ENCODE measurements at regions not wholly inside any gene's neighbourhood (a gene's known extent, or its start where the extent isn't known, plus 50 kb on each side); places are given as distances from the start of the nearest gene placed in this dataset.

- Histone ChIP-seq H2AFZ (ENCODE audit: insufficient read depth, low read depth, low read length, poor library complexity, severe bottlenecking) (no peak overlapping the region), H3K4me2 (replicated peaks; ENCODE audit: extremely low read depth, low read length, poor library complexity, severe bottlenecking) (no peak overlapping the region), H3K9ac (ENCODE audit: insufficient read depth, low read length, poor library complexity, severe bottlenecking) (no peak overlapping the region), H3K4me3 (replicated peaks in 1 of 3; ENCODE audit: low read depth in 2 of 3, low read length in 3 of 3) (no peak overlapping the region), H3K79me2 (ENCODE audit: insufficient read depth, low read length) (no peaks in the 10 kb centered on the region), H3K4me1 (ENCODE audit: control insufficient read depth in 1 of 2, insufficient read depth in 2 of 2, low read length in 2 of 2) (no peaks in the 10 kb centered on the region), H3K27me3 (ENCODE audit: control insufficient read depth in 2 of 2, insufficient read depth in 2 of 2, low read length in 2 of 2) (no peaks in the 10 kb centered on the region), H3K9me3 (replicated peaks in 1 of 2; ENCODE audit: control insufficient read depth in 1 of 2, insufficient read depth in 1 of 2, low read length in 2 of 2) (no peaks in the 10 kb centered on the region), H4K20me1 (ENCODE audit: insufficient read depth, low read length) (no peaks in the 10 kb centered on the region), H3K27ac (ENCODE audit: low read depth in 1 of 2, low read length in 2 of 2) (no peak overlapping the region), H3K36me3 (replicated peaks in 1 of 2; ENCODE audit: control insufficient read depth in 1 of 2, insufficient read depth in 2 of 2, low read length in 2 of 2) (no peaks in the 10 kb centered on the region)
- Mint-ChIP-seq H3K4me1 (no peaks in the 10 kb centered on the region), H3K27me3 (ENCODE audit: low read depth in 3 of 3) (no peaks in the 10 kb centered on the region), H3K4me3 (no peak overlapping the region), H3K9me3 (peaks cover 0 to 4% (median 0%) of the 10 kb centered on the region in 7 donors), H3K36me3 (no peaks in the 10 kb centered on the region), H3K27ac (no peak overlapping the region)
- intact Hi-C loops (cut with micrococcal nuclease), result no loop called here
- DNase-seq, result no peak
- WGBS (ENCODE audit: insufficient coverage), result no CpG with 5 or more reads among the region's 9 CpGs
- TF ChIP-seq, protein P1, sequence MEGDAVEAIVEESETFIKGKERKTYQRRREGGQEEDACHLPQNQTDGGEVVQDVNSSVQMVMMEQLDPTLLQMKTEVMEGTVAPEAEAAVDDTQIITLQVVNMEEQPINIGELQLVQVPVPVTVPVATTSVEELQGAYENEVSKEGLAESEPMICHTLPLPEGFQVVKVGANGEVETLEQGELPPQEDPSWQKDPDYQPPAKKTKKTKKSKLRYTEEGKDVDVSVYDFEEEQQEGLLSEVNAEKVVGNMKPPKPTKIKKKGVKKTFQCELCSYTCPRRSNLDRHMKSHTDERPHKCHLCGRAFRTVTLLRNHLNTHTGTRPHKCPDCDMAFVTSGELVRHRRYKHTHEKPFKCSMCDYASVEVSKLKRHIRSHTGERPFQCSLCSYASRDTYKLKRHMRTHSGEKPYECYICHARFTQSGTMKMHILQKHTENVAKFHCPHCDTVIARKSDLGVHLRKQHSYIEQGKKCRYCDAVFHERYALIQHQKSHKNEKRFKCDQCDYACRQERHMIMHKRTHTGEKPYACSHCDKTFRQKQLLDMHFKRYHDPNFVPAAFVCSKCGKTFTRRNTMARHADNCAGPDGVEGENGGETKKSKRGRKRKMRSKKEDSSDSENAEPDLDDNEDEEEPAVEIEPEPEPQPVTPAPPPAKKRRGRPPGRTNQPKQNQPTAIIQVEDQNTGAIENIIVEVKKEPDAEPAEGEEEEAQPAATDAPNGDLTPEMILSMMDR (IDR thresholded peaks at IDR 0.05), result no peak
Observed at GRCh38 chr2:167764772-167765341, 482.5 kb downstream of the STK39 start.

DNA sequence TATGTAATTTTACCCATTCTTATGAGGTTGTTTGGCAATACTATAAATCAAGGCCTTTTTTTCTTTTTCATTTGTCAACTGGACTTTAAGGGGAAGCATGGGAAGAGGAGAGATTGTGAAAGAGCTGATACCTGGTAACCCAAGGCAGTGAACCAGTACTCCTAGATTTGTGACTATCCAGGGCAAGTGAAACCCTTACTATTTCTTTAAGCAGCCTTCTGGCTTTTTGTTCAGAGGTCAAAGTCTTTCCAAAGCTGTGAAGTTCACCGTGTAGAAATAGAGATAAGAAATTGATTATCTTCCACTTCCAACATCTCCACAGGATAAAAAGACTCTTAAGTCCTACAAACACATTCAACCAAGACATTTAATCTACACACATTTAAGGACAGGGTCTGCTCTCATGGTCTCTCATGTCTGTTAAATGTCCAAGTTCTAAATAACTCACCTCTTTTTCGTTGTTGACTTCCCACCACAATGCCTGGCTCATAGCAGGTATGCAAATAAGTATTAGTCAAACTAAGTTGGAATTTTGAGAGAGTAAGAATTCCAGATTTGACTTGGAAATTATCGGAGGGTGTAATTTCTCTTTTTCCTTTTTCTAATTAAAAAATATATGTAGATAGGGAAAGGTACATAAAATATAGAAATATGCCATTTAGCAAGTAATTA is 485.8 kb downstream of the STK39 start:
- Mint-ChIP-seq H3K9me3 (peaks cover 0 to 11% (median 2%) of the 10 kb centered on the region in 7 donors), H3K27me3 (ENCODE audit: low read depth in 3 of 3) (no peaks in the 10 kb centered on the region), H3K4me1 (no peaks in the 10 kb centered on the region), H3K36me3 (no peaks in the 10 kb centered on the region), H3K4me3 (no peak overlapping the region), H3K27ac (no peak overlapping the region)
- WGBS (ENCODE audit: insufficient coverage), result no CpG with 5 or more reads among the region's 3 CpGs
- Histone ChIP-seq H3K36me3 (replicated peaks in 1 of 2; ENCODE audit: control insufficient read depth in 1 of 2, insufficient read depth in 2 of 2, low read length in 2 of 2) (no peaks in the 10 kb centered on the region), H3K4me1 (ENCODE audit: control insufficient read depth in 1 of 2, insufficient read depth in 2 of 2, low read length in 2 of 2) (no peaks in the 10 kb centered on the region), H3K9me3 (replicated peaks in 1 of 2; ENCODE audit: control insufficient read depth in 1 of 2, insufficient read depth in 1 of 2, low read length in 2 of 2) (no peaks in the 10 kb centered on the region), H3K79me2 (ENCODE audit: insufficient read depth, low read length) (no peaks in the 10 kb centered on the region), H3K27ac (ENCODE audit: low read depth in 1 of 2, low read length in 2 of 2) (no peak overlapping the region), H3K27me3 (ENCODE audit: control insufficient read depth in 2 of 2, insufficient read depth in 2 of 2, low read length in 2 of 2) (no peaks in the 10 kb centered on the region), H4K20me1 (ENCODE audit: insufficient read depth, low read length) (no peaks in the 10 kb centered on the region), H3K4me2 (replicated peaks; ENCODE audit: extremely low read depth, low read length, poor library complexity, severe bottlenecking) (no peak overlapping the region), H2AFZ (ENCODE audit: insufficient read depth, low read depth, low read length, poor library complexity, severe bottlenecking) (no peak overlapping the region), H3K4me3 (replicated peaks in 1 of 3; ENCODE audit: low read depth in 2 of 3, low read length in 3 of 3) (no peak overlapping the region), H3K9ac (ENCODE audit: insufficient read depth, low read length, poor library complexity, severe bottlenecking) (no peak overlapping the region)
- TF ChIP-seq, protein P1 (IDR thresholded peaks at IDR 0.05), result no peak
- intact Hi-C loops (cut with micrococcal nuclease), result no loop called here
- DNase-seq, result no peak

Data from CD14-positive monocyte (primary cell).